ENCODE measurements at regions not wholly inside any gene's neighbourhood (a gene's known extent, or its start where the extent isn't known, plus 50 kb on each side); places are given as distances from the start of the nearest gene placed in this dataset.
"Not testable (repeated sequence)": the region's sequence is repeated elsewhere in the genome, so short reads cannot be mapped to it uniquely, and the experiment has no call there.

GRCh38 chr9:71587576-71588362 is 180.5 kb downstream of the CEMIP2 start:
- DNase-seq: no peak

- no peak for DNase-seq
These were observed 184.5 kb downstream of the CEMIP2 start for GRCh38 chr9:71583792-71584191.

- DNase-seq: no peak
These were observed 186.0 kb downstream of the CEMIP2 start for GRCh38 chr9:71582347-71582746.

GRCh38 chr9:71581101-71581500 is 187.2 kb downstream of the CEMIP2 start:
- no peak for DNase-seq

GRCh38 chr9:71571186-71571585 is 197.1 kb downstream of the CEMIP2 start:
- DNase-seq: no peak

GRCh38 chr9:71567890-71568289 is 200.4 kb downstream of the CEMIP2 start:
- DNase-seq: no peak

GRCh38 chr9:71562140-71562539 is 206.2 kb downstream of the CEMIP2 start:
- no peak for DNase-seq

- no peak for DNase-seq
These were observed 211.0 kb downstream of the CEMIP2 start for GRCh38 chr9:71557310-71557709.

GRCh38 chr9:71552480-71552879 is 215.8 kb downstream of the CEMIP2 start:
- no peak for DNase-seq

- no peak for DNase-seq
These were observed 219.3 kb downstream of the CEMIP2 start for GRCh38 chr9:71549023-71549422.

GRCh38 chr9:71544464-71544863 is 223.8 kb downstream of the CEMIP2 start:
- DNase-seq: no peak

GRCh38 chr9:71541436-71541835 is 226.9 kb downstream of the CEMIP2 start:
- no peak for DNase-seq

- no peak for DNase-seq
These were observed 243.2 kb downstream of the CEMIP2 start for GRCh38 chr9:71524996-71525580.

GRCh38 chr9:71524516-71524915 is 243.8 kb downstream of the CEMIP2 start:
- no peak for DNase-seq

- no peak for DNase-seq
These were observed 247.2 kb downstream of the CEMIP2 start for GRCh38 chr9:71521132-71521531.

GRCh38 chr9:71519098-71519696 is 249.1 kb downstream of the CEMIP2 start:
- DNase-seq: no peak

GRCh38 chr9:71518045-71518827 is 250.1 kb downstream of the CEMIP2 start:
- no peak for DNase-seq

GRCh38 chr9:71515626-71516025 is 252.7 kb downstream of the CEMIP2 start:
- no peak for DNase-seq

GRCh38 chr9:71515107-71515506 is 253.2 kb downstream of the CEMIP2 start:
- no peak for DNase-seq

GRCh38 chr9:71514344-71514975 is 253.9 kb downstream of the CEMIP2 start:
- no peak for DNase-seq

- no peak for DNase-seq
These were observed 259.3 kb downstream of the CEMIP2 start for GRCh38 chr9:71509054-71509453.

GRCh38 chr9:71508141-71508540 is 260.2 kb downstream of the CEMIP2 start:
- DNase-seq: not testable (repeated sequence)

GRCh38 chr9:71506821-71507220 is 261.5 kb downstream of the CEMIP2 start:
- DNase-seq: no peak
